Urinary bladder (tissue), 3 donors: ENCODE measurements at regions not wholly inside any gene's neighbourhood (a gene's known extent, or its start where the extent isn't known, plus 50 kb on each side); places are given as distances from the start of the nearest gene placed in this dataset.
A peak's percentile ranks its signal among the peaks of the same experiment; 100 is the strongest.

Source experiments
- DNase-seq: peaks from one replicate; pipeline ENCODE4 v3.0.0-alpha.2; 2015; ENCODE audit errors: extremely low spot score
- H3K27ac ChIP-seq: one replicate; pipeline ENCODE4 v1.5.1; 2013; ENCODE audit warnings: low read depth, mild to moderate bottlenecking, moderate library complexity
- H3K36me3 ChIP-seq: one replicate; pipeline ENCODE4 v1.6.1; 2013; ENCODE audit warnings: mild to moderate bottlenecking, moderate library complexity; ENCODE audit not compliant: insufficient read depth
- H3K4me1 ChIP-seq: one replicate; pipeline ENCODE4 v1.6.1; 2013; ENCODE audit warnings: mild to moderate bottlenecking, moderate library complexity; ENCODE audit not compliant: insufficient read depth
- H3K4me3 ChIP-seq: one replicate; pipeline ENCODE4 v1.5.1; 2013; ENCODE audit warnings: low read depth, low read length
- WGBS: extraction: QIAGEN DNeasy Blood & Tissue Kit; methylation state at CpG from one replicate; pipeline ENCODE4 v1.1.7; 2013; 5-methylcytosine and 5-hydroxymethylcytosine counted together
- donor health status: healthy with polysubstance abuse.
- donor health status: healthy.

- DNase-seq = no peak
- 92% methylated on average over 3 of the region's 3 CpGs for WGBS
- H3K36me3 ChIP-seq = no peaks in the 10 kb centered on the region
- H3K27ac ChIP-seq = no peak overlapping the region
- no peak overlapping the region for H3K4me3 ChIP-seq
- H3K4me1 ChIP-seq = no peaks in the 10 kb centered on the region
Observed at GRCh38 chr10:4077804-4078203, 292.8 kb upstream of the KLF6 start.

DNA sequence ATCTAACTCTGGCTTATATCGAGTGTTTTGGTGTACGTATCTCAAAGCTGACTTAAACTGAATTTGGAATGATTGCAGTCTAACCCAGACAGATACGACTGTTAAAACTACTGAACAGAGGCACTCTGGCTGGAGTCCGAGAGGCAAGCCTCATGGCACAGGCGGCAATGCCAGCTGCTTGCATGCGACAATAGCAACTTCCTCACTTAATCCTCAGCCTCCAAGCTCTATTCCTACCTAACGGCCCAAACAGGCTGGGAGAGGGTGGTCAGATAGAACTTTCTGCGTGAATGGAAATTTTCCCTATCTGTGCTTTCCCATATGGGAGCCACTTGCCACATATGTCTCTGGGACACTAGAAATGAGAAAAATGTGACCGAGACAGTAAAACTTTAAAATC lies 292.0 kb upstream of the KLF6 start:
- no peak for DNase-seq
- Histone ChIP-seq H3K4me3 (no peak overlapping the region), H3K27ac (no peak overlapping the region), H3K36me3 (no peaks in the 10 kb centered on the region), H3K4me1 (no peaks in the 10 kb centered on the region)
- WGBS = 94% methylated on average over 9 of the region's 9 CpGs

- Histone ChIP-seq H3K4me1 (no peaks in the 10 kb centered on the region), H3K4me3 (no peak overlapping the region), H3K36me3 (no peaks in the 10 kb centered on the region), H3K27ac (no peak overlapping the region)
- 94% methylated on average over 7 of the region's 7 CpGs for WGBS
- no peak for DNase-seq
Observed at GRCh38 chr10:4075443-4075842, 290.4 kb upstream of the KLF6 start.

- 76% methylated on average over 10 of the region's 10 CpGs for whole genome bisulfite sequencing
- Histone ChIP-seq H3K27ac (no peak overlapping the region), H3K36me3 (no peaks in the 10 kb centered on the region), H3K4me1 (no peaks in the 10 kb centered on the region), H3K4me3 (no peak overlapping the region)
- no peak for DNase-seq
Observed at GRCh38 chr10:4074545-4075407, 289.8 kb upstream of the KLF6 start.

GRCh38 chr10:4073912-4074311 lies 288.9 kb upstream of the KLF6 start:
- Histone ChIP-seq H3K27ac (no peak overlapping the region), H3K4me1 (no peaks in the 10 kb centered on the region), H3K36me3 (no peaks in the 10 kb centered on the region), H3K4me3 (no peak overlapping the region)
- WGBS = 87% methylated on average over 1 of the region's 1 CpG
- no peak for DNase-seq

GRCh38 chr10:4070921-4071660 lies 286.1 kb upstream of the KLF6 start:
- Histone ChIP-seq H3K4me1 (no peaks in the 10 kb centered on the region), H3K27ac (no peak overlapping the region), H3K4me3 (no peak overlapping the region), H3K36me3 (no peaks in the 10 kb centered on the region)
- 90% methylated on average over 11 of the region's 11 CpGs for WGBS
- DNase-seq = no peak

GRCh38 chr10:4070184-4070583 lies 285.2 kb upstream of the KLF6 start:
- WGBS = 52% methylated on average over 1 of the region's 1 CpG
- DNase-seq = no peak
- H3K4me3 ChIP-seq = no peak overlapping the region
- no peak overlapping the region for H3K27ac ChIP-seq
- no peaks in the 10 kb centered on the region for H3K4me1 ChIP-seq
- H3K36me3 ChIP-seq = no peaks in the 10 kb centered on the region

DNA sequence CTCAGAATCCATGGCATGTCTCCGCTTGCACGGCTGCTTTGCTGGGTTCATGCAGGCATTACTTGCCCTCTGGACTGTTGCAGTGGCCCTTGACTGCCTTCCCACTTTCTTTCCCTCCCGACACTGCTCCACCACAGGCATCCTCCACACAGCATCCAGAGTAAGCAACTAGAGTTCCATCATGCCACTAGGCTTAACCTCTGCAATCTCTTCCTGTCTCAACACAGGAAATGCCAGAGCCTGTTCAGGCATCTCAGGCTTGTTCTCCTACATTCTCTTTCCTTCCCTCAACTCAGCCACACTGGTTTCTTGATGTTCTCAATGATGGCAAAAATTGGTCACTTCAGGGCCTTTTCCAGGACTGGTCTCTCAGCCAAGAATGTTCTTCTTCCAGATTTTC lies 284.5 kb upstream of the KLF6 start:
- DNase-seq = no peak
- Histone ChIP-seq H3K4me3 (no peak overlapping the region), H3K36me3 (no peaks in the 10 kb centered on the region), H3K4me1 (no peaks in the 10 kb centered on the region), H3K27ac (no peak overlapping the region)
- 83% methylated on average over 3 of the region's 3 CpGs for WGBS

- H3K4me3 ChIP-seq = no peak overlapping the region
- H3K4me1 ChIP-seq = no peaks in the 10 kb centered on the region
- DNase-seq = no peak
- WGBS = 96% methylated on average over 3 of the region's 3 CpGs
- H3K27ac ChIP-seq = no peak overlapping the region
- H3K36me3 ChIP-seq = no peaks in the 10 kb centered on the region
Observed at GRCh38 chr10:4068629-4069028, 283.6 kb upstream of the KLF6 start.

DNA sequence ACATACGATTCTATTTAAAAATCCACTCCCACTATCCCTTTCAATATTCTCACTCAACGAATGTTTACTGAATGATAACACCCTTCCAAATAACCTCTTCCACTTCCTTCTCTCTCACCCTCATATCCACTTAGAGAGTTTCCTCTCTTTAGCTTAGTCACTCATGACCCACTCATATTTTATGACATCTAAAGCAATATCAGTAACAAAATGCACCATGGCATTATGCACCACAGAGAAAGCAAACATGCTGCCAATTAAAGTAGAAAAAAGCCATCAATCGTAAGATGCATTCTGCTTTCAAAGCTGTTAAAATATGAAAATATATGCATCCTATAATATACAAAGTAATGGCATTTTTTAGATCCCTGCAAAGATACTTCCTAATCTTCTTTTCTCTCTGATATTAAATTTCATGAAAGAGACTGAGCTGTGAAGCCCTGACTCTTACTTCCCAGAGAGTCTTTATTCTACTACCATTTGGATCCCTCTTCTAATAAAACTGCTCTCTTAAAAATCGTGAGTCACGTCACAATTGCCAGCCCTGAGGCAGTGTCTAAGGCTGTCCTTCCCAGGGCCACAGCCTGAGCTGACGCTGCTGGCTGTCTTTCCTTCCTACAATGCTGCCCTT lies 283.0 kb upstream of the KLF6 start:
- WGBS = 58% methylated on average over 6 of the region's 6 CpGs
- H3K4me1 ChIP-seq = no peaks in the 10 kb centered on the region
- no peak for DNase-seq
- H3K4me3 ChIP-seq = no peak overlapping the region
- no peaks in the 10 kb centered on the region for H3K36me3 ChIP-seq
- H3K27ac ChIP-seq = peak overlapping the region; percentile 84

DNA sequence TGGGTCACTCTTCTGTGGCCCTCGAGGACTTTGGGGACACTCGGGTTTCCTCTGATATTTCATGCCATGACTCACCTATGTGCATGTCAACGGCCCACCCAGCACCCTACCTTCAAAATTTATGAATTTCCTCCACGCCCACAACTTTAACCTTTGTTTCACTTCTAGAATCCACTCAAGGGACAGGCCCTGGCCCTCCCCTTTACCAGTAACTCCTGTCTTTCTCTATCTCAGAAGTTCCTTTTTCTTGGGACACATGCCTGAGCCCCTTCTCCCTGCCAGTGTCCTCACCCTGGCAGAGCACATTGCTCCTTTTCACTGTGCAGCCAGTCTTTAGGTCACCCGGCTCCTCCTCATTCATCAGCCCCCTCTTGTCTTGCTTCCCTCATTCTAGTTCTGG lies 282.5 kb upstream of the KLF6 start:
- no peak for DNase-seq
- H3K36me3 ChIP-seq = no peaks in the 10 kb centered on the region
- no peaks in the 10 kb centered on the region for H3K4me1 ChIP-seq
- WGBS = 78% methylated on average over 5 of the region's 5 CpGs
- H3K27ac ChIP-seq = peak overlapping the region; percentile 84
- H3K4me3 ChIP-seq = no peak overlapping the region

- Histone ChIP-seq H3K36me3 (no peaks in the 10 kb centered on the region), H3K4me3 (no peak overlapping the region), H3K27ac (no peak overlapping the region), H3K4me1 (no peaks in the 10 kb centered on the region)
- WGBS = 80% methylated on average over 4 of the region's 4 CpGs
- DNase-seq = no peak
Observed at GRCh38 chr10:4066581-4067390, 281.8 kb upstream of the KLF6 start.

GRCh38 chr10:4064489-4064888 lies 279.5 kb upstream of the KLF6 start:
- DNase-seq = no peak
- Histone ChIP-seq H3K27ac (no peak overlapping the region), H3K4me3 (no peak overlapping the region), H3K4me1 (peaks cover 4% of the 10 kb centered on the region), H3K36me3 (no peaks in the 10 kb centered on the region)
- 98% methylated on average over 6 of the region's 6 CpGs for WGBS
